Endothelial cell of umbilical vein (primary cell): ENCODE measurements at regions not wholly inside any gene's neighbourhood (a gene's known extent, or its start where the extent isn't known, plus 50 kb on each side); places are given as distances from the start of the nearest gene placed in this dataset.

Experiments used
- EZH2 ChIP-seq: IDR thresholded peaks from 2 replicates; pipeline ENCODE4 v1.6.1; 2012; ENCODE audit warnings: borderline replicate concordance, low read depth, mild to moderate bottlenecking, moderate library complexity, low read length, inconsistent platforms; ENCODE audit not compliant: severe bottlenecking
- FOS ChIP-seq: IDR thresholded peaks from 2 replicates; pipeline ENCODE4 v1.6.1; 2011; ENCODE audit warnings: mild to moderate bottlenecking, low read length, moderate library complexity, borderline replicate concordance; ENCODE audit not compliant: insufficient read depth
- POLR2A ChIP-seq: IDR thresholded peaks from 2 replicates; pipeline ENCODE4 v1.6.1; 2012; ENCODE audit warnings: low read depth, mild to moderate bottlenecking, control low read depth, low read length
- TF ChIP-seq, protein P1 (sequence below), 2 donors: IDR thresholded peaks; 1 replicate in 1 of 2; 2 replicates in 1 of 2; pipeline ENCODE4 v1.5.1; 2011; ENCODE audit warnings: low read length in 2 of 2, mild to moderate bottlenecking in 2 of 2, moderate library complexity in 2 of 2, control low read depth in 1 of 2, inconsistent platforms in 1 of 2, low read depth in 1 of 2; ENCODE audit not compliant: insufficient read depth in 1 of 2; ENCODE audit errors: extremely low read depth in 1 of 2

DNA sequence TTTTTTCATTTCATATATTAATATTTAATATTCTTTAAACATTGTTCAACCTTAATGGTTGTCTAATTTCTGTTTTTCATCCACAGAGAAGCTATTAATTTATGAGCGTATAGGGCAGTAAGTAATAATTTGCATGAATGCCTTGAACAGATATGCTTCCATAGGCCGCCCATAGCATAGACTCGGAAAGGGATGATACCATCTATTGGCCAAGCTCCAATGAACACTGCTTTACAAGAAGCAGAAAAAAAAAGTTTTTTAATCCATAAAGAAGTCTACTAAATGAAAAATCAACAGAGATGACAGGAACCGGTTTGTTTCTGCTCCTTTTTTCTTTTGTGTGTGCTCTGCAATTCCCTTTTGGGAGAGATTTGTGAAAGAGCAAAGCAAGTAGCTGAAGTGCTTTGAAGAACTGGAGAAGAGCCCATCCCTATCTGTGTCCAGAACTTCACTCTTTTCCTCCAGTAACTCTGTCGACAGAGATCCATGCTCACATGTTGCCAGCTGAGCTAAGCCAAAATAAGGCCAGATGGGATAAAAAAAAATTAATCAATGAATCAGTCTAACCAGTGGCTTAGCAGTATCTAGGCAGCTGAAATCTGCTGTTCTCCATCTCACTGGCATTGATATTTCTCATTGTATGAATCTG lies 215.9 kb upstream of the SOX21 start:
- TF ChIP-seq POLR2A (no peak), EZH2 (no peak), FOS (no peak)
- TF ChIP-seq, protein P1, sequence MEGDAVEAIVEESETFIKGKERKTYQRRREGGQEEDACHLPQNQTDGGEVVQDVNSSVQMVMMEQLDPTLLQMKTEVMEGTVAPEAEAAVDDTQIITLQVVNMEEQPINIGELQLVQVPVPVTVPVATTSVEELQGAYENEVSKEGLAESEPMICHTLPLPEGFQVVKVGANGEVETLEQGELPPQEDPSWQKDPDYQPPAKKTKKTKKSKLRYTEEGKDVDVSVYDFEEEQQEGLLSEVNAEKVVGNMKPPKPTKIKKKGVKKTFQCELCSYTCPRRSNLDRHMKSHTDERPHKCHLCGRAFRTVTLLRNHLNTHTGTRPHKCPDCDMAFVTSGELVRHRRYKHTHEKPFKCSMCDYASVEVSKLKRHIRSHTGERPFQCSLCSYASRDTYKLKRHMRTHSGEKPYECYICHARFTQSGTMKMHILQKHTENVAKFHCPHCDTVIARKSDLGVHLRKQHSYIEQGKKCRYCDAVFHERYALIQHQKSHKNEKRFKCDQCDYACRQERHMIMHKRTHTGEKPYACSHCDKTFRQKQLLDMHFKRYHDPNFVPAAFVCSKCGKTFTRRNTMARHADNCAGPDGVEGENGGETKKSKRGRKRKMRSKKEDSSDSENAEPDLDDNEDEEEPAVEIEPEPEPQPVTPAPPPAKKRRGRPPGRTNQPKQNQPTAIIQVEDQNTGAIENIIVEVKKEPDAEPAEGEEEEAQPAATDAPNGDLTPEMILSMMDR (IDR thresholded peaks at IDR 0.05; ENCODE audit: extremely low read depth in 1 of 2, insufficient read depth in 1 of 2, low read depth in 1 of 2, low read length in 2 of 2): no peak
